ENCODE measurements at regions not wholly inside any gene's neighbourhood (a gene's known extent, or its start where the extent isn't known, plus 50 kb on each side); places are given as distances from the start of the nearest gene placed in this dataset.

DNA sequence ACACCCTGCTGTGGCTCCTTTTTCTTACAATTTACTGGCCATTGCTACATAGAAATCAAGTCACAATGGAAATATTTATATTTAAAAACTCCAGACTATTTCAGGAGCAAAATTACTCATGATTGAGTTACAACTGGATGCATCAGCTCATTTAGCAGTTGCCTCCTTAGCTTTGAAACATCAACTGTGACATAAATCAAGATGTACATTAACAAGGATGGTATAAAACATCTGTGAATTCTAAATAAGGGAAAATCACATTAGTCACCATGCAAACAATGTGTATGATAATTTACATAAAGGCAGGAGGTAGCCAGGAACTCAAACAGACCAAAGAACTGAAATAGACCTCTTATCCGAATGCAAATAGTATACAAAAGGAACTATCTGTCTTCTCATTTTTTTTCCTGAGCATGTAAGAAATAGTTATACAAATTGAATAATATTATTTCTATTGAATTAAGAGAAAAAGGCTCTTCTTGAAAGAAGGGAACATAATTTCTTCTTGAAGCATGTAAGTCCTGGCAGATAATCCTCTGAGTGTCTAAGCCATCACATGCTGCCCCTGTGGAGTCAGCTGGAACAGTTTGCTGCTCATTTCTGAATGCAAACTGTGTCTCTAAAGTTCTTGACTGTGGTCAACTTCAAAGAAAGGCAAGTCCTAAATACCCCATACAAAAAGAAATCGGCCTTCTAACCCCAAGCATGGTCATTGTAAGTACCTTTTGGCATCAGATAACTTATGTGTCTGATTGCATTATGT lies 151.2 kb downstream of the NAA11 start:
- Mint-ChIP-seq H3K27ac (no peak overlapping the region), H3K36me3 (ENCODE audit: low read depth) (no peaks in the 10 kb centered on the region), H3K9me3 (peaks cover 1% of the 10 kb centered on the region), H3K4me1 (ENCODE audit: low read depth) (no peaks in the 10 kb centered on the region), H3K27me3 (no peaks in the 10 kb centered on the region), H3K4me3 (no peak overlapping the region)
- no peaks in the 10 kb centered on the region for H3K27me3 ChIP-seq (ENCODE audit: control insufficient read depth in 1 of 2, insufficient read depth in 2 of 2, low read length in 2 of 2)
- no peaks in the 10 kb centered on the region for H3K9me3 ChIP-seq (ENCODE audit: control insufficient read depth in 1 of 2, insufficient read depth in 1 of 2, low read length in 2 of 2)
- no peaks in the 10 kb centered on the region for H3K4me1 ChIP-seq (ENCODE audit: insufficient read depth, low read length)
- ATAC-seq (ENCODE audit: poor library complexity) (no peak), DNase-seq (no peak)
- ChIA-PET CTCF (no interaction called here), POLR2A (no interaction called here)
- no peak overlapping the region for H3K27ac ChIP-seq (ENCODE audit: low read depth in 1 of 2, low read length in 2 of 2)
- intact Hi-C loops (cut with DNase I, micrococcal nuclease) = no loop called here
- no peak overlapping the region for H3K4me3 ChIP-seq (ENCODE audit: low read length)
- no peak for TF ChIP-seq CTCF (IDR thresholded peaks at IDR 0.05)
- H3K36me3 ChIP-seq (ENCODE audit: insufficient read depth, low read length) = no peaks in the 10 kb centered on the region

DNA sequence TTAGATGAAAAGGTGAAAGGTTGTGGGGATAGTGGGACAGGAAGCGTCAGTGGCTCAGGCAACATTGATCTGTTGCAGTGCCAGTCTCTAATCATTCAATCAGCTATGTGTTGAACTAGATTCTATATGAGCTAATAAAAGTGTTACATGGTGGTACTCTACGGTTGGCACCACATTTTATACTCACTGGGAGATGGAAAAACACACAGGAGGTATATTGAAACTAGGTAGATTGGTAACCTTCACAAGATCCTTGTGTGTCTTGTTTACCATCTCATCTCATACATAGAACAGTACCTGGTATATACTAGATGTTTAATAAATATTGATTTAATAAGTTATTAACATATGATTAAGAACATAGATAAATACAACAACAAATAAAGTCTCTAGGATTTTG lies 152.7 kb downstream of the NAA11 start:
- no peak for TF ChIP-seq CTCF (IDR thresholded peaks at IDR 0.05)
- no peaks in the 10 kb centered on the region for H3K4me1 ChIP-seq (ENCODE audit: insufficient read depth, low read length)
- H3K27me3 ChIP-seq (ENCODE audit: control insufficient read depth in 1 of 2, insufficient read depth in 2 of 2, low read length in 2 of 2) = no peaks in the 10 kb centered on the region
- intact Hi-C loops (cut with DNase I, micrococcal nuclease) = no loop called here
- Mint-ChIP-seq H3K4me1 (ENCODE audit: low read depth) (no peaks in the 10 kb centered on the region), H3K36me3 (ENCODE audit: low read depth) (no peaks in the 10 kb centered on the region), H3K27me3 (no peaks in the 10 kb centered on the region), H3K9me3 (peaks cover 2% of the 10 kb centered on the region), H3K4me3 (no peak overlapping the region), H3K27ac (no peak overlapping the region)
- no peaks in the 10 kb centered on the region for H3K9me3 ChIP-seq (ENCODE audit: control insufficient read depth in 1 of 2, insufficient read depth in 1 of 2, low read length in 2 of 2)
- ChIA-PET CTCF (interaction anchor here (0.7 kb wide), 1 partner anchor 9 kb away, joined by 3 read pairs; no protein-coding TSS in a partner anchor), POLR2A (interaction anchor here (0.6 kb wide), 1 partner anchor 720 kb away, joined by 3 read pairs; no protein-coding TSS in a partner anchor)
- H3K27ac ChIP-seq (ENCODE audit: low read depth in 1 of 2, low read length in 2 of 2) = no peak overlapping the region
- no peak for DNase-seq
- H3K4me3 ChIP-seq (ENCODE audit: low read length) = no peak overlapping the region
- no peak for ATAC-seq (ENCODE audit: poor library complexity)
- H3K36me3 ChIP-seq (ENCODE audit: insufficient read depth, low read length) = no peaks in the 10 kb centered on the region

GRCh38 chr4:79170077-79170476 lies 155.8 kb downstream of the NAA11 start:
- Mint-ChIP-seq H3K4me1 (ENCODE audit: low read depth) (no peaks in the 10 kb centered on the region), H3K27me3 (no peaks in the 10 kb centered on the region), H3K36me3 (ENCODE audit: low read depth) (no peaks in the 10 kb centered on the region), H3K9me3 (peaks cover 7% of the 10 kb centered on the region), H3K27ac (no peak overlapping the region), H3K4me3 (no peak overlapping the region)
- Histone ChIP-seq H3K4me1 (ENCODE audit: insufficient read depth, low read length) (no peaks in the 10 kb centered on the region), H3K27ac (ENCODE audit: low read depth in 1 of 2, low read length in 2 of 2) (no peak overlapping the region), H3K27me3 (ENCODE audit: control insufficient read depth in 1 of 2, insufficient read depth in 2 of 2, low read length in 2 of 2) (no peaks in the 10 kb centered on the region), H3K9me3 (ENCODE audit: control insufficient read depth in 1 of 2, insufficient read depth in 1 of 2, low read length in 2 of 2) (no peaks in the 10 kb centered on the region), H3K4me3 (ENCODE audit: low read length) (no peak overlapping the region), H3K36me3 (ENCODE audit: insufficient read depth, low read length) (no peaks in the 10 kb centered on the region)
- TF ChIP-seq CTCF (IDR thresholded peaks at IDR 0.05) = no peak
- no peak for DNase-seq
- no peak for ATAC-seq (ENCODE audit: poor library complexity)
- ChIA-PET CTCF (no interaction called here), POLR2A (no interaction called here)
- intact Hi-C loops (cut with DNase I, micrococcal nuclease) = no loop called here
